ENCODE measurements at regions not wholly inside any gene's neighbourhood (a gene's known extent, or its start where the extent isn't known, plus 50 kb on each side); places are given as distances from the start of the nearest gene placed in this dataset.
A peak's percentile ranks its signal among the peaks of the same experiment; 100 is the strongest.

DNA sequence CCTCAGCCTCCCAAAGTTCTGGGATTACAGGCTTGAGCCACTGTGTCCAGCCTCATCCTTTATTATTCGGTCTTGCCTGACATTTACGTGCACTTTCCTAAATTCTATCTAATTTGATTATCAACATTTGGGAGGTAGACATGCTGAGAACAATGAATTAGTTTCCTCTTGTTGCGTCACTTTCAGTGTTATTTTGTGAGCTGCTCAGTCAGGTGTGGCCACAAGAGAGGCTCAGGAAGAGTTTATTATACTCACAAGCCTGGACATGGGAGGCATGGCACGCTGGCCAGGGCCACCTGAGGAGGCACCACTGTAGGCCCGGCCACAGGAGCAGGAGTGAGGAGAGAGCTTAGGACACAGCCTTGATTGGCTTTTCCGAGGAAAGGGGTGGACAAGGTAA lies 59.7 kb upstream of the RBFOX2 start:
- TF ChIP-seq, protein P1, sequence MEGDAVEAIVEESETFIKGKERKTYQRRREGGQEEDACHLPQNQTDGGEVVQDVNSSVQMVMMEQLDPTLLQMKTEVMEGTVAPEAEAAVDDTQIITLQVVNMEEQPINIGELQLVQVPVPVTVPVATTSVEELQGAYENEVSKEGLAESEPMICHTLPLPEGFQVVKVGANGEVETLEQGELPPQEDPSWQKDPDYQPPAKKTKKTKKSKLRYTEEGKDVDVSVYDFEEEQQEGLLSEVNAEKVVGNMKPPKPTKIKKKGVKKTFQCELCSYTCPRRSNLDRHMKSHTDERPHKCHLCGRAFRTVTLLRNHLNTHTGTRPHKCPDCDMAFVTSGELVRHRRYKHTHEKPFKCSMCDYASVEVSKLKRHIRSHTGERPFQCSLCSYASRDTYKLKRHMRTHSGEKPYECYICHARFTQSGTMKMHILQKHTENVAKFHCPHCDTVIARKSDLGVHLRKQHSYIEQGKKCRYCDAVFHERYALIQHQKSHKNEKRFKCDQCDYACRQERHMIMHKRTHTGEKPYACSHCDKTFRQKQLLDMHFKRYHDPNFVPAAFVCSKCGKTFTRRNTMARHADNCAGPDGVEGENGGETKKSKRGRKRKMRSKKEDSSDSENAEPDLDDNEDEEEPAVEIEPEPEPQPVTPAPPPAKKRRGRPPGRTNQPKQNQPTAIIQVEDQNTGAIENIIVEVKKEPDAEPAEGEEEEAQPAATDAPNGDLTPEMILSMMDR (IDR thresholded peaks at IDR 0.05; ENCODE audit: poor library complexity, severe bottlenecking), result no peak
- peak; percentile 46; the same call in 2 of the 3 replicates for ATAC-seq (ENCODE audit: low read depth)
- H3K4me1 ChIP-seq (ENCODE audit: insufficient read depth, poor library complexity, severe bottlenecking), result peaks cover 23% of the 10 kb centered on the region
- H3K27ac ChIP-seq (ENCODE audit: poor library complexity, severe bottlenecking), result no peak overlapping the region
- no peak for DNase-seq (ENCODE audit: low spot score)
- no peak overlapping the region for H3K4me3 ChIP-seq (ENCODE audit: severe bottlenecking)
- H3K9me3 ChIP-seq (ENCODE audit: severe bottlenecking), result no peaks in the 10 kb centered on the region
- no peaks in the 10 kb centered on the region for H3K27me3 ChIP-seq (ENCODE audit: insufficient read depth, poor library complexity, severe bottlenecking)
- no peaks in the 10 kb centered on the region for H3K36me3 ChIP-seq (ENCODE audit: low read depth)

DNA sequence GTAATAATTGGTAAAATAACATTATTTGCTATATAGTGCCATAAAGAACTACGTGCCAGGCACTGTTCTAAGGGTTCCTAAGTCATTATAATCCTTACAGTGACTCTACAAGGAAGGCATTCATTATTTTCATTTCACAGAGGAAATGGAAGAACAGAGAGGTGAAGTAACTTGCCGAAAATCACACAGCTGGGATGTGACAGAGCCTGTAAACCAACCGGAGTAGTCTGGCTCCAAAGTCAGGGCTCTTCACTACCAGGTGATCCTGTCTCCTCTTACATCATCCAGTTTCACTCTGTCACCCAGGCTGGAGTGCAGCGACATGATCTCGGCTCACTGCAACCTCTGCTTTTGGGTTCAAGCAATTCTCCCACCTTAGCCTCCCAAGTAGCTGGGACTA lies 59.2 kb upstream of the RBFOX2 start:
- DNase-seq (ENCODE audit: low spot score), result no peak
- Histone ChIP-seq H3K4me3 (ENCODE audit: severe bottlenecking) (no peak overlapping the region), H3K27me3 (ENCODE audit: insufficient read depth, poor library complexity, severe bottlenecking) (no peaks in the 10 kb centered on the region), H3K9me3 (ENCODE audit: severe bottlenecking) (no peaks in the 10 kb centered on the region), H3K36me3 (ENCODE audit: low read depth) (no peaks in the 10 kb centered on the region), H3K27ac (ENCODE audit: poor library complexity, severe bottlenecking) (no peak overlapping the region), H3K4me1 (ENCODE audit: insufficient read depth, poor library complexity, severe bottlenecking) (peaks cover 23% of the 10 kb centered on the region)
- no peak for ATAC-seq (ENCODE audit: low read depth)
- TF ChIP-seq, protein P1 (IDR thresholded peaks at IDR 0.05; ENCODE audit: poor library complexity, severe bottlenecking), result no peak

DNA sequence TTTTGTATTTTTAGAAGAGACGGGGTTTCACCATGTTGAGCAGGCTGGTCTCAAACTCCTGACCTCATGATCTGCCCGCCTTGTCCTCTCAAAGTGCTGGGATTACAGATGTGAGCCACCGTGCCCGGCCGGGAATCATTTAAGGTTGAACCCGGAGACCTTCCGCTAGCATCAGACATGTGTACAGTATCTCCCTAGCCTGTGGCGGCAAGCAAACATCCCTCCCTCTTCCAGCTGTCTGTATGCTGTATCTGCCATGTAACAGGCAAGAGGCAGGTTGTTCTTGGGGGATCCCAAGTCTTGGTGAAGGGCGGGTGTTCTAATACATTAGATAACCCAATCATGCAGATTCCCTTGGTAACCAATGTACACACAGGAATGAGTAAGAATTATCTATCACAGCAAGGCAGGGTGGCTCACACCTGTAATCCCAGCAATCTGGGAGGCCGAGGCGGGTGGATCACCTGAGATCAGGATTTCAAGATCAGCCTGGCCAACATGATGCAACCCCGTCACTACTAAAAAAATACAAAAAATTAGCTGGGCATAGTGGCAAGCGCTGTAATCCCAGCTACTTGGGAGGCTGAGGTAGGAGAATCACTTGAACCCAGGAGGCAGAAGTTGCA lies 58.1 kb upstream of the RBFOX2 start:
- H3K27me3 ChIP-seq (ENCODE audit: insufficient read depth, poor library complexity, severe bottlenecking), result no peaks in the 10 kb centered on the region
- H3K9me3 ChIP-seq (ENCODE audit: severe bottlenecking), result no peaks in the 10 kb centered on the region
- TF ChIP-seq, protein P1 (IDR thresholded peaks at IDR 0.05; ENCODE audit: poor library complexity, severe bottlenecking), result no peak
- H3K36me3 ChIP-seq (ENCODE audit: low read depth), result no peaks in the 10 kb centered on the region
- ATAC-seq (ENCODE audit: low read depth) (no peak), DNase-seq (ENCODE audit: low spot score) (no peak)
- H3K4me3 ChIP-seq (ENCODE audit: severe bottlenecking), result no peak overlapping the region
- H3K4me1 ChIP-seq (ENCODE audit: insufficient read depth, poor library complexity, severe bottlenecking), result peaks cover 23% of the 10 kb centered on the region
- no peak overlapping the region for H3K27ac ChIP-seq (ENCODE audit: poor library complexity, severe bottlenecking)

DNA sequence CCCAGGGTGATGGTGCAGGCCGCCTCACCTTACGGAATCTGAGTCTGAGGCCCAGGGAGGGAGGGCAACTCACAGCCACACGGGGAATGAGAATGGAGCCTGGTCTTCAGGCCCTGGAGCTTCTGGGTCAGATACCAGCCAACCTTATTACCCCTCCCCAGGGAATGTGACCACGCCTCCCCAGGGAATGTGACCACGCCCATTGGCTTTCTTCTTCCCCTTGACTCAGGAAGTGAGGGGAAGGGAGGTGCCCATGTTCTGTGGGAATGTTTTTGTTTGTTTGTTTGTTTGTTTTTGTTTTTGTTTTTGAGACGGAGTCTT lies 57.5 kb upstream of the RBFOX2 start:
- H3K36me3 ChIP-seq (ENCODE audit: low read depth), result no peaks in the 10 kb centered on the region
- H3K27me3 ChIP-seq (ENCODE audit: insufficient read depth, poor library complexity, severe bottlenecking), result no peaks in the 10 kb centered on the region
- peak; percentile 60 for ATAC-seq (ENCODE audit: low read depth)
- H3K4me3 ChIP-seq (ENCODE audit: severe bottlenecking), result no peak overlapping the region
- TF ChIP-seq, protein P1 (IDR thresholded peaks at IDR 0.05; ENCODE audit: poor library complexity, severe bottlenecking), result no peak
- H3K9me3 ChIP-seq (ENCODE audit: severe bottlenecking), result no peaks in the 10 kb centered on the region
- H3K4me1 ChIP-seq (ENCODE audit: insufficient read depth, poor library complexity, severe bottlenecking), result peaks cover 23% of the 10 kb centered on the region
- DNase-seq (ENCODE audit: low spot score), result no peak
- H3K27ac ChIP-seq (ENCODE audit: poor library complexity, severe bottlenecking), result no peak overlapping the region

DNA sequence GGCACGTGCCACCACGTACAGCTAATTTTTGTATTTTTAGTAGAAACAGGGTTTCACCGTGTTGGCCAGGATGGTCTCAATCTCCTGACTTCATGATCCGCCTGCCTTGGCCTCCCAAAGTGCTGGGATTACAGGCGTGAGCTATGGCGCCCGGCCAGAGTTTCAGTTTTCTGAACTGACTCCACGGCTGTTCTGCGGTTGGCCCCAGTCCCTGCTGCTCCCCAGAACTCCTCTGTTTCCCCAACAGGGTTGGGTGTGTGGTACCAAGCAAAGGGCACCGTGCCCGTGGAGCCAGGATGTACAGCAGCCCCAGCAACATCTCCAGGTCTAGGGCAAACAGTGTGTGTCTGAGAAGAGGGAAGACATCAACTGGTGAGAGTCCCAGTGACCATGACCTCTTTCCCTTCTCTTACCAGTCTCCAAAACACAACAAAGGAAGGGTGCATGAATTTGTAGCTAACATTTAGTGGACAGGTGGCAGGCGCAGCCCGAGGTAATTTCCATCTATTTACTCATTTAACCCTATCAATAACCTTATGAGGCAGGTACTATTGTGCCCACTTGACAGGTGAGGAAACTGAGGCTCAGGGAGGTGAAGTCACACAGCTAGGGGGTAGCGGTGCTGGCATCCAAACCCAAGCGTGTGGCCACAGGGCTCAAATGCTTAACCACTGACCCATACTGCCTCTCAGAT lies 57.0 kb upstream of the RBFOX2 start:
- no peaks in the 10 kb centered on the region for H3K27me3 ChIP-seq (ENCODE audit: insufficient read depth, poor library complexity, severe bottlenecking)
- no peak overlapping the region for H3K4me3 ChIP-seq (ENCODE audit: severe bottlenecking)
- H3K27ac ChIP-seq (ENCODE audit: poor library complexity, severe bottlenecking), result no peak overlapping the region
- peaks cover 23% of the 10 kb centered on the region for H3K4me1 ChIP-seq (ENCODE audit: insufficient read depth, poor library complexity, severe bottlenecking)
- no peaks in the 10 kb centered on the region for H3K9me3 ChIP-seq (ENCODE audit: severe bottlenecking)
- no peaks in the 10 kb centered on the region for H3K36me3 ChIP-seq (ENCODE audit: low read depth)
- DNase-seq (ENCODE audit: low spot score) (no peak), ATAC-seq (ENCODE audit: low read depth) (no peak)
- TF ChIP-seq, protein P1 (IDR thresholded peaks at IDR 0.05; ENCODE audit: poor library complexity, severe bottlenecking), result no peak

Measured in RWPE2 (cell line).